Liver (tissue), 8 donors: ENCODE measurements at regions not wholly inside any gene's neighbourhood (a gene's known extent, or its start where the extent isn't known, plus 50 kb on each side); places are given as distances from the start of the nearest gene placed in this dataset.

Experiments used
- DNase-seq: peaks from one replicate; pipeline ENCODE4 v3.0.0-alpha.2; 2017; ENCODE audit warnings: low spot score
- H3K27ac ChIP-seq, 2 donors: one replicate each; pipeline ENCODE4 v1.7.0; 2013; ENCODE audit warnings: inconsistent platforms in 2 of 2, low read length in 2 of 2, control low read depth in 1 of 2, low read depth in 1 of 2, mild to moderate bottlenecking in 1 of 2
- H3K27me3 ChIP-seq, 4 donors: one replicate each; pipeline versions ENCODE4 v1.6.1 to v1.7.0; 2013; ENCODE audit warnings: low read length in 3 of 4, inconsistent platforms in 1 of 4, mild to moderate bottlenecking in 1 of 4, moderate library complexity in 1 of 4; ENCODE audit not compliant: control insufficient read depth in 4 of 4, insufficient read depth in 4 of 4
- H3K36me3 ChIP-seq, 4 donors: one replicate each; pipeline versions ENCODE4 v1.6.1 to v1.7.0; 2013; ENCODE audit warnings: low read length in 3 of 4, mild to moderate bottlenecking in 3 of 4, low read depth in 1 of 4, moderate library complexity in 1 of 4; ENCODE audit not compliant: control insufficient read depth in 4 of 4, insufficient read depth in 3 of 4
- H3K4me1 ChIP-seq, 4 donors: one replicate each; pipeline versions ENCODE4 v1.6.1 to v1.7.0; 2013; ENCODE audit warnings: low read length in 3 of 4, mild to moderate bottlenecking in 3 of 4, moderate library complexity in 1 of 4; ENCODE audit not compliant: control insufficient read depth in 4 of 4, insufficient read depth in 4 of 4
- H3K4me3 ChIP-seq, 3 donors: one replicate each; pipeline versions ENCODE4 v1.6.1 to v1.7.0; 2013; ENCODE audit warnings: low read length in 3 of 3, control low read depth in 1 of 3, low read depth in 1 of 3, mild to moderate bottlenecking in 1 of 3
- H3K9ac ChIP-seq, 2 donors: one replicate each; pipeline ENCODE4 v1.7.0; 2013; ENCODE audit warnings: low read length in 2 of 2, mild to moderate bottlenecking in 2 of 2, moderate library complexity in 2 of 2, control low read depth in 1 of 2, low read depth in 1 of 2
- H3K9me3 ChIP-seq, 4 donors: one replicate each; pipeline versions ENCODE4 v1.6.1 to v1.7.0; 2013; ENCODE audit warnings: low read length in 3 of 4; ENCODE audit not compliant: control insufficient read depth in 4 of 4
- EGR1 ChIP-seq, 2 donors: IDR thresholded peaks; 2 replicates each; pipeline ENCODE4 v1.6.1; 2016 to 2018; ENCODE audit warnings: antibody characterized with exemption in 2 of 2, low read depth in 2 of 2
- FOXA1 ChIP-seq: IDR thresholded peaks from 2 replicates; pipeline ENCODE4 v1.6.1; 2016; ENCODE audit warnings: antibody characterized with exemption
- FOXA2 ChIP-seq: IDR thresholded peaks from 2 replicates; pipeline ENCODE4 v1.6.1; 2016; ENCODE audit warnings: antibody characterized with exemption
- GABPA ChIP-seq, 2 donors: IDR thresholded peaks in 1 of 2; conservative IDR thresholded peaks in 1 of 2; 2 replicates each; pipeline ENCODE4 v1.6.1; 2016; ENCODE audit warnings: antibody characterized with exemption in 2 of 2, mild to moderate bottlenecking in 1 of 2, moderate library complexity in 1 of 2
- HNF4G ChIP-seq: IDR thresholded peaks from 2 replicates; pipeline ENCODE4 v1.6.1; 2016; ENCODE audit warnings: antibody characterized with exemption
- JUND ChIP-seq, 2 donors: IDR thresholded peaks; 2 replicates each; pipeline ENCODE4 v1.6.1; 2016; ENCODE audit warnings: antibody characterized with exemption in 2 of 2
- RAD21 ChIP-seq, 2 donors: IDR thresholded peaks; 2 replicates each; pipeline ENCODE4 v1.6.1; 2016; ENCODE audit warnings: antibody characterized with exemption in 2 of 2, mild to moderate bottlenecking in 2 of 2
- RXRA ChIP-seq, 2 donors: IDR thresholded peaks; 2 replicates each; pipeline ENCODE4 v1.6.1; 2017 to 2018; ENCODE audit warnings: antibody characterized with exemption in 2 of 2, mild to moderate bottlenecking in 1 of 2
- SP1 ChIP-seq: IDR thresholded peaks from 2 replicates; pipeline ENCODE4 v1.6.1; 2018; ENCODE audit warnings: antibody characterized with exemption, mild to moderate bottlenecking
- TAF1 ChIP-seq: conservative IDR thresholded peaks from 2 replicates; pipeline ENCODE4 v1.6.1; 2016; ENCODE audit warnings: antibody characterized with exemption, mild to moderate bottlenecking
- YY1 ChIP-seq: IDR thresholded peaks from 2 replicates; pipeline ENCODE4 v1.6.1; 2016; ENCODE audit warnings: antibody characterized with exemption, mild to moderate bottlenecking
- WGBS: extraction: QIAGEN DNeasy Blood & Tissue Kit; methylation state at CpG from one replicate; pipeline ENCODE4 v1.1.7; 2013; 5-methylcytosine and 5-hydroxymethylcytosine counted together
- TF ChIP-seq, protein P1 (sequence below): IDR thresholded peaks from 2 replicates; pipeline ENCODE4 v1.6.1; 2016; ENCODE audit warnings: antibody characterized with exemption
- TF ChIP-seq, protein P2 (sequence below): fragments of 150-350 bp; IDR thresholded peaks from 2 replicates; pipeline ENCODE4 v1.5.1; 2017; ENCODE audit warnings: improper control_type of control experiment, low read depth, low read length; ENCODE audit not compliant: missing input control
- TF ChIP-seq, protein P3 (sequence below): IDR thresholded peaks from 2 replicates; pipeline ENCODE4 v1.6.1; 2016; ENCODE audit warnings: antibody characterized with exemption
- TF ChIP-seq, protein P4 (sequence below): IDR thresholded peaks from 2 replicates; pipeline ENCODE4 v1.6.1; 2016; ENCODE audit warnings: antibody characterized with exemption
- TF ChIP-seq, protein P5 (sequence below): IDR thresholded peaks from 2 replicates; pipeline ENCODE4 v1.6.1; 2016; ENCODE audit warnings: antibody characterized with exemption, mild to moderate bottlenecking
- donor health status: healthy.
- donor health status: healthy.
- donor health status: healthy.
- donor health status: healthy.
- donor health status: healthy.

DNA sequence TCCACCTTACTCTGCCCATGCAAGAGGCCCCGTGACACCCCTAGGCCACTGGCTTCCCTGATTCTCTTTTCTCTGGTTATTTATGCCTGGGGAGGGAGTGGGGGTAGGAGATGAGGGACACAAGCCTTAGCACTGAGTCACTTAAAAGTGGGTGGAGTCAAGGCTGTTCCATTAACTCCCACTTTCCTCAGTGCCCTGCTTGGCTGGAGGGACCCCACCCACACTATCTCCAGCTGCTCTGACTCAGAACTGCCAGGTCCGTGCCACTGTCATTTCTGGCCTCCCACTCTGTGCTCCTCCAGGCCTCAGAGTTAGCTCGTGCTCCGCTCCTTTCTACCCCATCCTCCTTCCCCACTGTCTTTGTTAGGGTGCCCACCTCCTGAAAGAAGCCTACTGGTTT is 113.4 kb upstream of the UQCRFS1 start:
- H3K36me3 ChIP-seq = no peaks in the 10 kb centered on the region
- no peak for TF ChIP-seq YY1
- no peak for TF ChIP-seq JUND (IDR thresholded peaks at IDR 0.05)
- no peak for TF ChIP-seq TAF1
- TF ChIP-seq HNF4G = no peak
- TF ChIP-seq, protein P1, sequence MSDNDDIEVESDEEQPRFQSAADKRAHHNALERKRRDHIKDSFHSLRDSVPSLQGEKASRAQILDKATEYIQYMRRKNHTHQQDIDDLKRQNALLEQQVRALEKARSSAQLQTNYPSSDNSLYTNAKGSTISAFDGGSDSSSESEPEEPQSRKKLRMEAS = no peak
- TF ChIP-seq EGR1 (IDR thresholded peaks at IDR 0.05; ENCODE audit: low read depth in 2 of 2) = no peak
- no peak for TF ChIP-seq FOXA1
- no peak for TF ChIP-seq FOXA2

DNA sequence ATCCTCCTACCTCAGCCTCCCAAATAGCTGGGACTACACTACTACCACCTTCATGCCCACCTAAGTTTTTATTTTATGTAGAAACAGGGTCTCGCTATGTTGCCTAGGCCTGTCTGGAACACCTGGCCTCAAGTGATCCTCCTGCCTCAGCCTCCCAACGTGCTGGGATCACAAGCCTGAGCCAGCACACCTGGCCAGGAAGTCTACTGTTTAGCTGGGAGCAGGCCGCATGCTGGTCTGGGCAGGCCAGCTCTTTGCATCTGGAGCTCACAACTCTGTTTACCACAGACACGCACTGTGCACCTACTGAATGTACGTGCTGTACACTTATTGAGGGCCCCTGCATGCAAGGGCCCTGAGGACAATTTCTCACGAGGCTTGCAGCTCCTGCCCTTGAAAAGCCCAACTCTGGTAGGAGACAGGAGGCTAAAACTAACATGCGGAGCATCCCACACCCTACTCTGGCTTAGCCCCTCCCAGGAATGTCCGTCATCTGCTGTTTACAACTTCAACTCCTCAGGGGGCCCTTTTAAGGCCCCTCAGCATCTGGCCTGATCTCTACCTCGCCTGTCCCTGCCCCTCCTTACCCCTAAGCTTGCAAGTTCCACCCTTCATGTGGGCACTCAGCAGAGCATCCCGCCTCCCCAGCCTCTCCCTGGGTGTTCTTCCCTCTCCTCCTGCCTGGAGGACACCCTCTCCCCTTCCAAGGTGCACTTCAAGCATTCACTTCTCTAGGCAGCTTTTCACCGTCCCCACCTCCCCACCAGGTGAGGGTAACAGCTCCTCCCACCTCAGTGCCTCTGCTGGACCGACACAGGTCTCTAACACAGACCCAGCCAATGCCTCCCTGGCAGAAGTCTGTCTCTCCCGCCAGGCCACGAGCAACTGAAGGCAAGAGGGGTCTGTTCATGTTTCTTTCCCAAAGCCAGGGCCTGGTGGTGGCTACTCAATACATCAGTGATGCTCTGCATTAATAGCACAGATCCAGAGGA is 114.2 kb upstream of the UQCRFS1 start:
- H3K9ac ChIP-seq = no peak overlapping the region
- DNase-seq = no peak
- peaks cover 0 to 6% (median 2%) of the 10 kb centered on the region in 4 donors for H3K27me3 ChIP-seq
- TF ChIP-seq, protein P2, sequence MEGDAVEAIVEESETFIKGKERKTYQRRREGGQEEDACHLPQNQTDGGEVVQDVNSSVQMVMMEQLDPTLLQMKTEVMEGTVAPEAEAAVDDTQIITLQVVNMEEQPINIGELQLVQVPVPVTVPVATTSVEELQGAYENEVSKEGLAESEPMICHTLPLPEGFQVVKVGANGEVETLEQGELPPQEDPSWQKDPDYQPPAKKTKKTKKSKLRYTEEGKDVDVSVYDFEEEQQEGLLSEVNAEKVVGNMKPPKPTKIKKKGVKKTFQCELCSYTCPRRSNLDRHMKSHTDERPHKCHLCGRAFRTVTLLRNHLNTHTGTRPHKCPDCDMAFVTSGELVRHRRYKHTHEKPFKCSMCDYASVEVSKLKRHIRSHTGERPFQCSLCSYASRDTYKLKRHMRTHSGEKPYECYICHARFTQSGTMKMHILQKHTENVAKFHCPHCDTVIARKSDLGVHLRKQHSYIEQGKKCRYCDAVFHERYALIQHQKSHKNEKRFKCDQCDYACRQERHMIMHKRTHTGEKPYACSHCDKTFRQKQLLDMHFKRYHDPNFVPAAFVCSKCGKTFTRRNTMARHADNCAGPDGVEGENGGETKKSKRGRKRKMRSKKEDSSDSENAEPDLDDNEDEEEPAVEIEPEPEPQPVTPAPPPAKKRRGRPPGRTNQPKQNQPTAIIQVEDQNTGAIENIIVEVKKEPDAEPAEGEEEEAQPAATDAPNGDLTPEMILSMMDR = no peak
- TF ChIP-seq, protein P3, sequence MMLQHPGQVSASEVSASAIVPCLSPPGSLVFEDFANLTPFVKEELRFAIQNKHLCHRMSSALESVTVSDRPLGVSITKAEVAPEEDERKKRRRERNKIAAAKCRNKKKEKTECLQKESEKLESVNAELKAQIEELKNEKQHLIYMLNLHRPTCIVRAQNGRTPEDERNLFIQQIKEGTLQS = no peak
- no peak for TF ChIP-seq RXRA (IDR thresholded peaks at IDR 0.05)
- TF ChIP-seq, protein P1 = no peak
- no peak for TF ChIP-seq YY1
- no peak for TF ChIP-seq RAD21 (IDR thresholded peaks at IDR 0.05)
- TF ChIP-seq SP1 = no peak
- no peak for TF ChIP-seq JUND (IDR thresholded peaks at IDR 0.05)
- TF ChIP-seq HNF4G = no peak
- no peak for TF ChIP-seq EGR1 (IDR thresholded peaks at IDR 0.05; ENCODE audit: low read depth in 2 of 2)
- TF ChIP-seq, protein P4, sequence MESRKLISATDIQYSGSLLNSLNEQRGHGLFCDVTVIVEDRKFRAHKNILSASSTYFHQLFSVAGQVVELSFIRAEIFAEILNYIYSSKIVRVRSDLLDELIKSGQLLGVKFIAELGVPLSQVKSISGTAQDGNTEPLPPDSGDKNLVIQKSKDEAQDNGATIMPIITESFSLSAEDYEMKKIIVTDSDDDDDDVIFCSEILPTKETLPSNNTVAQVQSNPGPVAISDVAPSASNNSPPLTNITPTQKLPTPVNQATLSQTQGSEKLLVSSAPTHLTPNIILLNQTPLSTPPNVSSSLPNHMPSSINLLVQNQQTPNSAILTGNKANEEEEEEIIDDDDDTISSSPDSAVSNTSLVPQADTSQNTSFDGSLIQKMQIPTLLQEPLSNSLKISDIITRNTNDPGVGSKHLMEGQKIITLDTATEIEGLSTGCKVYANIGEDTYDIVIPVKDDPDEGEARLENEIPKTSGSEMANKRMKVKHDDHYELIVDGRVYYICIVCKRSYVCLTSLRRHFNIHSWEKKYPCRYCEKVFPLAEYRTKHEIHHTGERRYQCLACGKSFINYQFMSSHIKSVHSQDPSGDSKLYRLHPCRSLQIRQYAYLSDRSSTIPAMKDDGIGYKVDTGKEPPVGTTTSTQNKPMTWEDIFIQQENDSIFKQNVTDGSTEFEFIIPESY = no peak
- TF ChIP-seq FOXA1 = no peak
- no peak for TF ChIP-seq GABPA (IDR thresholded peaks at IDR 0.05 in 1 of 2, conservative IDR thresholded peaks at IDR 0.05 in 1 of 2)
- TF ChIP-seq, protein P5, sequence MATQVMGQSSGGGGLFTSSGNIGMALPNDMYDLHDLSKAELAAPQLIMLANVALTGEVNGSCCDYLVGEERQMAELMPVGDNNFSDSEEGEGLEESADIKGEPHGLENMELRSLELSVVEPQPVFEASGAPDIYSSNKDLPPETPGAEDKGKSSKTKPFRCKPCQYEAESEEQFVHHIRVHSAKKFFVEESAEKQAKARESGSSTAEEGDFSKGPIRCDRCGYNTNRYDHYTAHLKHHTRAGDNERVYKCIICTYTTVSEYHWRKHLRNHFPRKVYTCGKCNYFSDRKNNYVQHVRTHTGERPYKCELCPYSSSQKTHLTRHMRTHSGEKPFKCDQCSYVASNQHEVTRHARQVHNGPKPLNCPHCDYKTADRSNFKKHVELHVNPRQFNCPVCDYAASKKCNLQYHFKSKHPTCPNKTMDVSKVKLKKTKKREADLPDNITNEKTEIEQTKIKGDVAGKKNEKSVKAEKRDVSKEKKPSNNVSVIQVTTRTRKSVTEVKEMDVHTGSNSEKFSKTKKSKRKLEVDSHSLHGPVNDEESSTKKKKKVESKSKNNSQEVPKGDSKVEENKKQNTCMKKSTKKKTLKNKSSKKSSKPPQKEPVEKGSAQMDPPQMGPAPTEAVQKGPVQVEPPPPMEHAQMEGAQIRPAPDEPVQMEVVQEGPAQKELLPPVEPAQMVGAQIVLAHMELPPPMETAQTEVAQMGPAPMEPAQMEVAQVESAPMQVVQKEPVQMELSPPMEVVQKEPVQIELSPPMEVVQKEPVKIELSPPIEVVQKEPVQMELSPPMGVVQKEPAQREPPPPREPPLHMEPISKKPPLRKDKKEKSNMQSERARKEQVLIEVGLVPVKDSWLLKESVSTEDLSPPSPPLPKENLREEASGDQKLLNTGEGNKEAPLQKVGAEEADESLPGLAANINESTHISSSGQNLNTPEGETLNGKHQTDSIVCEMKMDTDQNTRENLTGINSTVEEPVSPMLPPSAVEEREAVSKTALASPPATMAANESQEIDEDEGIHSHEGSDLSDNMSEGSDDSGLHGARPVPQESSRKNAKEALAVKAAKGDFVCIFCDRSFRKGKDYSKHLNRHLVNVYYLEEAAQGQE = no peak
- peaks cover 0 to 8% (median 1%) of the 10 kb centered on the region in 4 donors for H3K9me3 ChIP-seq
- no peak overlapping the region for H3K27ac ChIP-seq
- WGBS = 38% methylated on average over 14 of the region's 14 CpGs
- no peaks in the 10 kb centered on the region for H3K36me3 ChIP-seq
- no peak overlapping the region for H3K4me3 ChIP-seq
- no peaks in the 10 kb centered on the region for H3K4me1 ChIP-seq

More for the DNA sequence above, 113.4 kb upstream of the UQCRFS1 start:
- no peak for DNase-seq
- Histone ChIP-seq H3K27ac (no peak overlapping the region), H3K27me3 (peaks cover 0 to 6% (median 2%) of the 10 kb centered on the region in 4 donors), H3K9ac (no peak overlapping the region), H3K9me3 (peaks cover 0 to 8% (median 1%) of the 10 kb centered on the region in 4 donors), H3K4me3 (no peak overlapping the region), H3K4me1 (no peaks in the 10 kb centered on the region)
- 66% methylated on average over 4 of the region's 4 CpGs for WGBS
